Neural cell (in vitro differentiated cells): ENCODE measurements at regions not wholly inside any gene's neighbourhood (a gene's known extent, or its start where the extent isn't known, plus 50 kb on each side); places are given as distances from the start of the nearest gene placed in this dataset.
A peak's percentile ranks its signal among the peaks of the same experiment; 100 is the strongest.

Experiments used
- H2AFZ ChIP-seq: fragments of 200-600, 300-800 bp; sonication (generic), shearing (Covaris generic); 2 replicates; pipeline ENCODE4 v1.6.0; 2014; ENCODE audit warnings: low read depth, mild to moderate bottlenecking, antibody characterized with exemption, low read length, moderate library complexity
- H3F3A ChIP-seq: fragments of 200-600 bp; shearing (Covaris generic); 2 replicates; pipeline ENCODE4 v1.6.1; 2016; ENCODE audit warnings: mild to moderate bottlenecking, moderate library complexity, mixed read lengths, antibody characterized with exemption, low read length; ENCODE audit not compliant: insufficient read depth, poor library complexity, severe bottlenecking
- H3K27ac ChIP-seq: fragments of 200-600, 300-800 bp; sonication (generic), shearing (Covaris generic); 2 replicates; pipeline ENCODE4 v1.5.1; 2014; ENCODE audit warnings: mild to moderate bottlenecking, low read length, moderate library complexity
- H3K27me3 ChIP-seq: fragments of 300-800, 200-600 bp; sonication (generic), shearing (Covaris generic); 2 replicates; pipeline ENCODE4 v1.6.0; 2014; ENCODE audit warnings: mild to moderate bottlenecking, low read depth, low read length, moderate library complexity; ENCODE audit not compliant: insufficient read depth
- H3K36me3 ChIP-seq: fragments of 300-800, 200-600 bp; sonication (generic), shearing (Covaris generic); 2 replicates; pipeline ENCODE4 v1.5.1; 2014; ENCODE audit warnings: mild to moderate bottlenecking, antibody characterized with exemption, low read length, moderate library complexity; ENCODE audit not compliant: insufficient read depth
- H3K4me2 ChIP-seq: fragments of 300-800, 200-600 bp; sonication (generic), shearing (Covaris generic); 2 replicates; pipeline ENCODE4 v1.6.0; 2014; ENCODE audit warnings: mild to moderate bottlenecking, low read length
- H3K4me3 ChIP-seq: fragments of 300-800, 200-600 bp; sonication (generic), shearing (Covaris generic); 2 replicates; pipeline ENCODE4 v1.5.1; 2014; ENCODE audit warnings: mild to moderate bottlenecking, low read length, moderate library complexity
- H3K79me2 ChIP-seq: fragments of 200-600 bp; shearing (Covaris generic); replicated peaks from 2 replicates; pipeline ENCODE4 v1.6.0; 2014; ENCODE audit warnings: mild to moderate bottlenecking, low read length, moderate library complexity; ENCODE audit not compliant: insufficient read depth
- H3K9ac ChIP-seq: fragments of 300-800, 200-600 bp; sonication (generic), shearing (Covaris generic); 2 replicates; pipeline ENCODE4 v1.6.1; 2016; ENCODE audit warnings: mild to moderate bottlenecking, low read length, mixed read lengths
- H3K9me2 ChIP-seq: fragments of 200-600 bp; shearing (Covaris generic); 2 replicates; pipeline ENCODE4 v1.6.1; 2016; ENCODE audit warnings: mild to moderate bottlenecking, low read length, mixed read lengths; ENCODE audit not compliant: insufficient read depth
- H3K9me3 ChIP-seq: fragments of 200-600, 300-800 bp; sonication (generic), shearing (Covaris generic); 2 replicates; pipeline ENCODE4 v1.6.1; 2016; ENCODE audit warnings: mild to moderate bottlenecking, mixed run types, low read length, moderate library complexity, mixed read lengths
- H4K20me1 ChIP-seq: fragments of 200-600 bp; shearing (Covaris generic); 2 replicates; pipeline ENCODE4 v1.6.1; 2016; ENCODE audit warnings: mild to moderate bottlenecking, mixed run types; ENCODE audit not compliant: insufficient read depth
- CTCF ChIP-seq: fragments of 450-650 bp; IDR thresholded peaks from 2 replicates; pipeline ENCODE4 v1.5.1; 2014; ENCODE audit warnings: antibody characterized with exemption, mild to moderate bottlenecking, moderate library complexity; ENCODE audit not compliant: poor library complexity, severe bottlenecking
- EP300 ChIP-seq: fragments of 450-650 bp; conservative IDR thresholded peaks from 2 replicates; pipeline ENCODE4 v1.6.1; 2014; ENCODE audit warnings: antibody characterized with exemption, mild to moderate bottlenecking, moderate library complexity; ENCODE audit not compliant: poor library complexity, severe bottlenecking
- EZH2 ChIP-seq: fragments of 200-600, 300-800 bp; shearing (Covaris generic), sonication (generic); IDR thresholded peaks from 2 replicates; pipeline ENCODE4 v1.6.1; 2014; ENCODE audit warnings: antibody characterized with exemption, low read length, borderline replicate concordance, mild to moderate bottlenecking; ENCODE audit not compliant: insufficient read depth, poor library complexity, severe bottlenecking
- MXI1 ChIP-seq: fragments of 450-650 bp; conservative IDR thresholded peaks from 2 replicates; pipeline ENCODE4 v1.6.1; 2014; ENCODE audit warnings: antibody characterized with exemption, mild to moderate bottlenecking; ENCODE audit not compliant: poor library complexity, severe bottlenecking
- POLR2AphosphoS5 ChIP-seq: IDR thresholded peaks from 2 replicates; pipeline ENCODE4 v1.6.1; 2012
- RAD21 ChIP-seq: fragments of 450-650 bp; conservative IDR thresholded peaks from 2 replicates; pipeline ENCODE4 v1.6.1; 2014; ENCODE audit warnings: antibody characterized with exemption, mild to moderate bottlenecking, moderate library complexity
- REST ChIP-seq: IDR thresholded peaks from 2 replicates; pipeline ENCODE4 v1.6.1; 2012; ENCODE audit warnings: borderline replicate concordance
- SMC3 ChIP-seq: fragments of 450-650 bp; conservative IDR thresholded peaks from 2 replicates; pipeline ENCODE4 v1.6.1; 2014; ENCODE audit warnings: antibody characterized with exemption, mild to moderate bottlenecking, moderate library complexity; ENCODE audit not compliant: poor library complexity
- TAF1 ChIP-seq: IDR thresholded peaks from 2 replicates; pipeline ENCODE4 v1.6.1; 2012; ENCODE audit warnings: low read depth

GRCh38 chr4:181757098-181757497 is 486.1 kb upstream of the TENM3 start:
- Histone ChIP-seq H3K9ac (no peak overlapping the region), H3K27ac (no peak overlapping the region), H4K20me1 (no peaks in the 10 kb centered on the region), H3K9me2 (no peaks in the 10 kb centered on the region), H3K9me3 (no peaks in the 10 kb centered on the region), H3K36me3 (no peaks in the 10 kb centered on the region), H3K27me3 (no peaks in the 10 kb centered on the region), H2AFZ (no peak overlapping the region), H3K4me2 (no peak overlapping the region), H3K79me2 (no peaks in the 10 kb centered on the region), H3F3A (peaks cover 3% of the 10 kb centered on the region), H3K4me3 (no peak overlapping the region)
- TF ChIP-seq SMC3 (no peak), CTCF (no peak), EP300 (no peak), REST (no peak), POLR2AphosphoS5 (no peak), TAF1 (no peak)

- no peaks in the 10 kb centered on the region for H3K9me3 ChIP-seq
- no peak overlapping the region for H2AFZ ChIP-seq
- no peaks in the 10 kb centered on the region for H3K79me2 ChIP-seq
- H3K27me3 ChIP-seq: no peaks in the 10 kb centered on the region
- H3K9ac ChIP-seq: no peak overlapping the region
- TF ChIP-seq SMC3: no peak
- no peak for TF ChIP-seq POLR2AphosphoS5
- no peak for TF ChIP-seq MXI1
- TF ChIP-seq EP300: peak; percentile 36
- TF ChIP-seq RAD21: no peak
- no peak for TF ChIP-seq TAF1
- no peaks in the 10 kb centered on the region for H4K20me1 ChIP-seq
- H3K4me2 ChIP-seq: no peak overlapping the region
- no peak overlapping the region for H3K27ac ChIP-seq
- peaks cover 3% of the 10 kb centered on the region for H3F3A ChIP-seq
- no peak overlapping the region for H3K4me3 ChIP-seq
- no peaks in the 10 kb centered on the region for H3K9me2 ChIP-seq
- no peaks in the 10 kb centered on the region for H3K36me3 ChIP-seq
Observed at GRCh38 chr4:181757910-181758660, 485.1 kb upstream of the TENM3 start.

- H3K27ac ChIP-seq: no peak overlapping the region
- H2AFZ ChIP-seq: no peak overlapping the region
- no peak overlapping the region for H3K9ac ChIP-seq
- H3F3A ChIP-seq: peaks cover 3% of the 10 kb centered on the region
- H3K79me2 ChIP-seq: no peaks in the 10 kb centered on the region
- no peaks in the 10 kb centered on the region for H4K20me1 ChIP-seq
- no peak overlapping the region for H3K4me2 ChIP-seq
- H3K27me3 ChIP-seq: no peaks in the 10 kb centered on the region
- H3K4me3 ChIP-seq: no peak overlapping the region
- no peak for TF ChIP-seq TAF1
- no peak for TF ChIP-seq EZH2
- no peak for TF ChIP-seq REST
- TF ChIP-seq SMC3: no peak
- TF ChIP-seq RAD21: no peak
- no peak for TF ChIP-seq MXI1
- TF ChIP-seq POLR2AphosphoS5: no peak
- TF ChIP-seq CTCF: no peak
- no peak for TF ChIP-seq EP300
- no peaks in the 10 kb centered on the region for H3K9me3 ChIP-seq
- H3K36me3 ChIP-seq: no peaks in the 10 kb centered on the region
- no peaks in the 10 kb centered on the region for H3K9me2 ChIP-seq
Observed at GRCh38 chr4:181760560-181760959, 482.6 kb upstream of the TENM3 start.
